ENCODE measurements at regions not wholly inside any gene's neighbourhood (a gene's known extent, or its start where the extent isn't known, plus 50 kb on each side); places are given as distances from the start of the nearest gene placed in this dataset.

DNA sequence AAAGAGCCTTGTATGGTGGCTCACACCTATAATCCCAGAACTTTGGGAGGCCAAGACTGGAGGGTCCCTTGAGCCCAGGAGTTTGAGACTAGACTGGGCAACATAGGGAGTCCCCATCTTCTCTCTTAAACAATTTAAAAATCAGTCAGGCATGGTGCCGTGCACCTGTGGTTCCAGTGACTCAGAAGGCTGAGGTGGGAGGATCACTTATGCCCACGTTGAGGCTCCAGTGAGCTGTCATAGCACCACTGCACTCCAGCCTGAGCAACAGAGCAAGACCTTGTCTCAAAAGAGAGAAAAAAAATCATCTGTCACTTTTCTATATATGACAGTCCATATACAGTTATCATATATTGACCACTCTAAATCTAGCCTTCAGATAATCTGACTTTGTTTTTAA, 658.3 kb downstream of the LTN1 start:
- peak; percentile 65 for DNase-seq (ENCODE audit: low read depth)
- no peak overlapping the region for H3K4me3 ChIP-seq (ENCODE audit: low read length)
- TF ChIP-seq CTCF (IDR thresholded peaks at IDR 0.05; ENCODE audit: insufficient read depth, low read depth, low read length, missing control alignments) = no peak

DNA sequence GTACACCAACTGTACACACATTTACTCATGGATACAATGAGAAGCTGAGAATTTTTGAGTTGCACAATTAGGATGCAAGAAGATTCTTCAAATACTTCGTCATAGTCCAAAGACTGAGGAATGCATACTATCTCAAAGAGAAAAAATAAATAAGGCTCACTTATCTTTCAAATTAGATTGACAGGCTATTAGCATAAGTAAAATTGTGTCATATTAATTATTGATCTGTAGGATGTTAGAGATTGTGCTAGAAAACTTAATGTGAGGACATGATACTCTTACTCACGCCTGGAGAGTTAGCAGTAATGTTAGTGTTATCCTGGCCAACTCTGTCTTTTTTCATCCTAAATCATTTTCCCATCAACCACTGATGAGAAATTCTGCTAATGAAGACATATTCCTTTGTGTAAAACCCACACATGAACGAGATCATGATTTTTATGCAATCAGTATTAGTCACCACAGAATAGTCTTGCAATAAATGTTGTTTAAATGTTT, 659.0 kb downstream of the LTN1 start:
- no peak overlapping the region for H3K4me3 ChIP-seq (ENCODE audit: low read length)
- peak; percentile 48 for DNase-seq (ENCODE audit: low read depth)
- no peak for TF ChIP-seq CTCF (IDR thresholded peaks at IDR 0.05; ENCODE audit: insufficient read depth, low read depth, low read length, missing control alignments)

DNA sequence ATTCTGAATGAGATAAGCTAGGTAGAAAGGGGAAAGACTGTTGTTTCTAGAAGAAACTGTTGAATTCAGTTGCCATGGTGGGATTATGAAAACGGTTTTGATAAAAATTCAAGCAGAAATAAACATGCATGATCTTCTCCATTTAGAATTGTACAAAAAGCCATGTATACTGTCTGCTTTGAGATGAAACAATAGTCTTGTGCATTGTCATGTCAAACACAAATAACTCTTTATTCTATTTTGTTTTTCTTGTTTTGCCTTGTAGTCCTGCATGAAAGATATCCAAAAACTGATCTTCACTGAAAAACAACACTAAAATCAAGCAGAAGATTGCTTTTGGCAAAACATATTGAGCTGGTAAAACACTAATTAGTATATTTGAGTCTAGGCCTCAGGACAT, 659.9 kb downstream of the LTN1 start:
- no peak for DNase-seq (ENCODE audit: low read depth)
- no peak overlapping the region for H3K4me3 ChIP-seq (ENCODE audit: low read length)
- TF ChIP-seq CTCF (IDR thresholded peaks at IDR 0.05; ENCODE audit: insufficient read depth, low read depth, low read length, missing control alignments) = no peak

GRCh38 chr21:28325618-28326017, 667.1 kb downstream of the LTN1 start:
- peak; percentile 75 for DNase-seq (ENCODE audit: low read depth)
- no peak for TF ChIP-seq CTCF (IDR thresholded peaks at IDR 0.05; ENCODE audit: insufficient read depth, low read depth, low read length, missing control alignments)
- H3K4me3 ChIP-seq (ENCODE audit: low read length) = no peak overlapping the region

- no peak for DNase-seq (ENCODE audit: low read depth)
- no peak overlapping the region for H3K4me3 ChIP-seq (ENCODE audit: low read length)
- TF ChIP-seq CTCF (IDR thresholded peaks at IDR 0.05; ENCODE audit: insufficient read depth, low read depth, low read length, missing control alignments) = no peak
Observed at GRCh38 chr21:28324690-28325089, 668.0 kb downstream of the LTN1 start.

- TF ChIP-seq CTCF (IDR thresholded peaks at IDR 0.05; ENCODE audit: insufficient read depth, low read depth, low read length, missing control alignments) = no peak
- DNase-seq (ENCODE audit: low read depth) = no peak
Observed at GRCh38 chr21:28317177-28317950, 675.3 kb downstream of the LTN1 start.

More at GRCh38 chr21:28317177-28317950, 675.3 kb downstream of the LTN1 start:
- H3K4me3 ChIP-seq (ENCODE audit: low read length) = no peak overlapping the region
